ENCODE measurements at regions not wholly inside any gene's neighbourhood (a gene's known extent, or its start where the extent isn't known, plus 50 kb on each side); places are given as distances from the start of the nearest gene placed in this dataset.

DNA sequence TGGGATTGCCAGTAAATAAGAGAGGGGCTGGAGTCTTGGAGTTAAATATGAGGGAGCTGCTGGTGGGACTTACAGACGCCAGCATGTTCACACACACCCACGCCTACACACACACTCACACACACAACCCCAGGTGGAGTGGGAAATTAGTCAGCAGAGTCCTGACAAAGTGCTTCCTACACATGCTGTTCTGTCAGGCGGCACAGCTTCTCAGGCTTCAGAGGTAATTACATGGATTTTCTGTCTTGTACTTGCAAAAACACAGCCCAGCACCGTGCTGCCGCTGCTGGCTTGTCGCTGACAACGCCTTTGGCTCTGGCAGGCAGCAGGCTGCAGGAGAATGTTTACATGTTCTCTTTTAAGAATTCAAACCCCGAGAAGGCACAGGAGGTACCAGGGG lies 1186.3 kb upstream of the CELF4 start:
- SMC1A ChIA-PET (ENCODE audit: uncharacterized antibody, unreplicated experiment): no interaction called here
- POLR2A ChIA-PET: no interaction called here
- no peaks in the 10 kb centered on the region for H3K79me2 ChIP-seq (ENCODE audit: control insufficient read depth, insufficient read depth, low read length)
- RAD21 ChIA-PET (ENCODE audit: unreplicated experiment): no interaction called here
- peak; percentile 56 for ATAC-seq
- H4K20me1 ChIP-seq (ENCODE audit: control insufficient read depth, insufficient read depth): no peaks in the 10 kb centered on the region
- H3K9me3 ChIP-seq (replicated peaks; ENCODE audit: control insufficient read depth, insufficient read depth, low read length): no peaks in the 10 kb centered on the region
- H3K36me3 ChIP-seq (ENCODE audit: control insufficient read depth in 2 of 2, insufficient read depth in 2 of 2, low read length in 1 of 2): no peaks in the 10 kb centered on the region
- FAIRE-seq: no peak
- no peak for DNase-seq (ENCODE audit: low read depth, low spot score)
- H3K4me3 ChIP-seq: no peak overlapping the region
- no peak overlapping the region for H3K9ac ChIP-seq (ENCODE audit: control insufficient read depth, insufficient read depth, low read length)
- no TSS peak for BruUV-seq (replicated peaks)
- CTCF ChIA-PET: no interaction called here
- peak overlapping the region; percentile 26; the same call in 1 of the 2 replicates for H3K4me2 ChIP-seq (ENCODE audit: control insufficient read depth, insufficient read depth)
- H3K4me1 ChIP-seq (ENCODE audit: control insufficient read depth, insufficient read depth, low read length): peaks cover 12% of the 10 kb centered on the region
- in situ Hi-C loops (cut with MboI): no loop called here
- 40% methylated on average over 8 of the region's 8 CpGs for WGBS (ENCODE audit: insufficient coverage, insufficient replicate concordance, low lambda C conversion rate, missing lambda C conversion rate)
- H3K27me3 ChIP-seq (replicated peaks in 1 of 2; ENCODE audit: control insufficient read depth in 2 of 2, insufficient read depth in 2 of 2, low read length in 1 of 2): no peaks in the 10 kb centered on the region
- no peak overlapping the region for H2AFZ ChIP-seq (ENCODE audit: control insufficient read depth, low read depth, low read length)
- H3K27ac ChIP-seq (ENCODE audit: control insufficient read depth, insufficient read depth): no peak overlapping the region
- intact Hi-C loops (cut with micrococcal nuclease; ENCODE audit: unreplicated experiment): loop anchor here (5.0 kb wide), 2 partner anchors 140 to 190 kb away; no protein-coding TSS in a partner anchor
- peak; percentile 51; the same call in 1 of the 2 replicates for TF ChIP-seq EED (IDR thresholded peaks at IDR 0.05; ENCODE audit: low read depth)
- TF ChIP-seq RUNX3 (IDR thresholded peaks at IDR 0.05; ENCODE audit: low read length): peak; percentile 70
- TF ChIP-seq JUNB (IDR thresholded peaks at IDR 0.05): peak; percentile 74
- no peak for TF ChIP-seq ASH2L (IDR thresholded peaks at IDR 0.05; ENCODE audit: borderline replicate concordance, low read depth)
- TF ChIP-seq, protein P1, sequence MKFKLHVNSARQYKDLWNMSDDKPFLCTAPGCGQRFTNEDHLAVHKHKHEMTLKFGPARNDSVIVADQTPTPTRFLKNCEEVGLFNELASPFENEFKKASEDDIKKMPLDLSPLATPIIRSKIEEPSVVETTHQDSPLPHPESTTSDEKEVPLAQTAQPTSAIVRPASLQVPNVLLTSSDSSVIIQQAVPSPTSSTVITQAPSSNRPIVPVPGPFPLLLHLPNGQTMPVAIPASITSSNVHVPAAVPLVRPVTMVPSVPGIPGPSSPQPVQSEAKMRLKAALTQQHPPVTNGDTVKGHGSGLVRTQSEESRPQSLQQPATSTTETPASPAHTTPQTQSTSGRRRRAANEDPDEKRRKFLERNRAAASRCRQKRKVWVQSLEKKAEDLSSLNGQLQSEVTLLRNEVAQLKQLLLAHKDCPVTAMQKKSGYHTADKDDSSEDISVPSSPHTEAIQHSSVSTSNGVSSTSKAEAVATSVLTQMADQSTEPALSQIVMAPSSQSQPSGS (IDR thresholded peaks at IDR 0.05; ENCODE audit: low read length): peak; percentile 53; the same call in 1 of the 2 replicates
- TF ChIP-seq POU2F2 (IDR thresholded peaks at IDR 0.05; ENCODE audit: borderline replicate concordance, low read depth, low read length): no peak
- TF ChIP-seq, protein P2, sequence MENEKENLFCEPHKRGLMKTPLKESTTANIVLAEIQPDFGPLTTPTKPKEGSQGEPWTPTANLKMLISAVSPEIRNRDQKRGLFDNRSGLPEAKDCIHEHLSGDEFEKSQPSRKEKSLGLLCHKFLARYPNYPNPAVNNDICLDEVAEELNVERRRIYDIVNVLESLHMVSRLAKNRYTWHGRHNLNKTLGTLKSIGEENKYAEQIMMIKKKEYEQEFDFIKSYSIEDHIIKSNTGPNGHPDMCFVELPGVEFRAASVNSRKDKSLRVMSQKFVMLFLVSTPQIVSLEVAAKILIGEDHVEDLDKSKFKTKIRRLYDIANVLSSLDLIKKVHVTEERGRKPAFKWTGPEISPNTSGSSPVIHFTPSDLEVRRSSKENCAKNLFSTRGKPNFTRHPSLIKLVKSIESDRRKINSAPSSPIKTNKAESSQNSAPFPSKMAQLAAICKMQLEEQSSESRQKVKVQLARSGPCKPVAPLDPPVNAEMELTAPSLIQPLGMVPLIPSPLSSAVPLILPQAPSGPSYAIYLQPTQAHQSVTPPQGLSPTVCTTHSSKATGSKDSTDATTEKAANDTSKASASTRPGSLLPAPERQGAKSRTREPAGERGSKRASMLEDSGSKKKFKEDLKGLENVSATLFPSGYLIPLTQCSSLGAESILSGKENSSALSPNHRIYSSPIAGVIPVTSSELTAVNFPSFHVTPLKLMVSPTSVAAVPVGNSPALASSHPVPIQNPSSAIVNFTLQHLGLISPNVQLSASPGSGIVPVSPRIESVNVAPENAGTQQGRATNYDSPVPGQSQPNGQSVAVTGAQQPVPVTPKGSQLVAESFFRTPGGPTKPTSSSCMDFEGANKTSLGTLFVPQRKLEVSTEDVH (IDR thresholded peaks at IDR 0.05; ENCODE audit: low read depth, partially characterized antibody): no peak
- TF ChIP-seq EGR1 (IDR thresholded peaks at IDR 0.05; ENCODE audit: borderline replicate concordance in 1 of 2, low read depth in 2 of 2, low read length in 2 of 2): peak in 1 of 2 experiments; percentile 86; a peak in 2 of 3 replicates
- TF ChIP-seq EZH2 (IDR thresholded peaks at IDR 0.05; ENCODE audit: borderline replicate concordance, control insufficient read depth, low read depth, low read length): no peak
- TF ChIP-seq CREB1 (IDR thresholded peaks at IDR 0.05; ENCODE audit: low read depth): 0 out of 2 replicates have a peak, but pooled peaks have one; percentile 38
- TF ChIP-seq, protein P3, sequence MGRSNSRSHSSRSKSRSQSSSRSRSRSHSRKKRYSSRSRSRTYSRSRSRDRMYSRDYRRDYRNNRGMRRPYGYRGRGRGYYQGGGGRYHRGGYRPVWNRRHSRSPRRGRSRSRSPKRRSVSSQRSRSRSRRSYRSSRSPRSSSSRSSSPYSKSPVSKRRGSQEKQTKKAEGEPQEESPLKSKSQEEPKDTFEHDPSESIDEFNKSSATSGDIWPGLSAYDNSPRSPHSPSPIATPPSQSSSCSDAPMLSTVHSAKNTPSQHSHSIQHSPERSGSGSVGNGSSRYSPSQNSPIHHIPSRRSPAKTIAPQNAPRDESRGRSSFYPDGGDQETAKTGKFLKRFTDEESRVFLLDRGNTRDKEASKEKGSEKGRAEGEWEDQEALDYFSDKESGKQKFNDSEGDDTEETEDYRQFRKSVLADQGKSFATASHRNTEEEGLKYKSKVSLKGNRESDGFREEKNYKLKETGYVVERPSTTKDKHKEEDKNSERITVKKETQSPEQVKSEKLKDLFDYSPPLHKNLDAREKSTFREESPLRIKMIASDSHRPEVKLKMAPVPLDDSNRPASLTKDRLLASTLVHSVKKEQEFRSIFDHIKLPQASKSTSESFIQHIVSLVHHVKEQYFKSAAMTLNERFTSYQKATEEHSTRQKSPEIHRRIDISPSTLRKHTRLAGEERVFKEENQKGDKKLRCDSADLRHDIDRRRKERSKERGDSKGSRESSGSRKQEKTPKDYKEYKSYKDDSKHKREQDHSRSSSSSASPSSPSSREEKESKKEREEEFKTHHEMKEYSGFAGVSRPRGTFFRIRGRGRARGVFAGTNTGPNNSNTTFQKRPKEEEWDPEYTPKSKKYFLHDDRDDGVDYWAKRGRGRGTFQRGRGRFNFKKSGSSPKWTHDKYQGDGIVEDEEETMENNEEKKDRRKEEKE (IDR thresholded peaks at IDR 0.05): no peak
- TF ChIP-seq, protein P4, sequence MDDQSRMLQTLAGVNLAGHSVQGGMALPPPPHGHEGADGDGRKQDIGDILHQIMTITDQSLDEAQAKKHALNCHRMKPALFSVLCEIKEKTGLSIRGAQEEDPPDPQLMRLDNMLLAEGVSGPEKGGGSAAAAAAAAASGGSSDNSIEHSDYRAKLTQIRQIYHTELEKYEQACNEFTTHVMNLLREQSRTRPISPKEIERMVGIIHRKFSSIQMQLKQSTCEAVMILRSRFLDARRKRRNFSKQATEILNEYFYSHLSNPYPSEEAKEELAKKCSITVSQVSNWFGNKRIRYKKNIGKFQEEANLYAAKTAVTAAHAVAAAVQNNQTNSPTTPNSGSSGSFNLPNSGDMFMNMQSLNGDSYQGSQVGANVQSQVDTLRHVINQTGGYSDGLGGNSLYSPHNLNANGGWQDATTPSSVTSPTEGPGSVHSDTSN (IDR thresholded peaks at IDR 0.05; ENCODE audit: insufficient replicate concordance, low read depth, low read length): no peak
- no peak for TF ChIP-seq TCF7 (IDR thresholded peaks at IDR 0.05; ENCODE audit: borderline replicate concordance)
- TF ChIP-seq ZNF24 (IDR thresholded peaks at IDR 0.05): no peak
- peak; percentile 62; the same call in 1 of the 2 replicates for TF ChIP-seq TCF12 (IDR thresholded peaks at IDR 0.05; ENCODE audit: low read depth, low read length)

Data from GM12878 (cell line).